Ovary (tissue), 7 donors: ENCODE measurements at regions not wholly inside any gene's neighbourhood (a gene's known extent, or its start where the extent isn't known, plus 50 kb on each side); places are given as distances from the start of the nearest gene placed in this dataset.
A peak's percentile ranks its signal among the peaks of the same experiment; 100 is the strongest.
"Not testable (repeated sequence)": the region's sequence is repeated elsewhere in the genome, so short reads cannot be mapped to it uniquely, and the experiment has no call there.

ENCODE experiments used
- DNase-seq, 5 donors: peaks; one replicate each; pipeline ENCODE4 v3.0.0-alpha.2; 2019 to 2020
- H3K27ac ChIP-seq, 2 donors: fragments of 200-600 bp; one replicate each; pipeline versions ENCODE4 v1.5.1 to v1.8.0; 2019 to 2022
- H3K27me3 ChIP-seq: fragments of 200-600 bp; one replicate; pipeline ENCODE4 v1.8.0; 2022
- H3K36me3 ChIP-seq: fragments of 200-600 bp; sonication (generic); one replicate; pipeline ENCODE4 v1.5.1; 2019
- H3K4me1 ChIP-seq: one replicate; pipeline ENCODE4 v1.8.1; 2013; ENCODE audit warnings: mild to moderate bottlenecking, moderate library complexity; ENCODE audit not compliant: insufficient read depth
- H3K4me3 ChIP-seq: fragments of 200-600 bp; sonication (generic); one replicate; pipeline ENCODE4 v1.5.1; 2017
- H3K9me3 ChIP-seq, 2 donors: fragments of 200-600 bp in 1 of 2; sonication (generic) in 1 of 2; one replicate each; pipeline versions ENCODE4 v1.5.1 to v1.8.1; 2013 to 2019; ENCODE audit warnings: mild to moderate bottlenecking in 1 of 2, moderate library complexity in 1 of 2
- CTCF ChIP-seq, 3 donors: fragments of 450-650 bp in 2 of 3; fragments of 200-600 bp in 1 of 3; IDR thresholded peaks; one replicate each; pipeline versions ENCODE4 v1.5.1 to v1.8.0; 2016 to 2022; ENCODE audit warnings: antibody characterized with exemption in 3 of 3, mild to moderate bottlenecking in 1 of 3
- EP300 ChIP-seq: sonication (generic); formaldehyde crosslinking; IDR thresholded peaks from one replicate; pipeline ENCODE4 v1.6.1; 2017; ENCODE audit warnings: antibody characterized with exemption
- POLR2A ChIP-seq: fragments of 450-650 bp; IDR thresholded peaks from one replicate; pipeline ENCODE4 v1.6.1; 2017; ENCODE audit warnings: antibody characterized with exemption, mild to moderate bottlenecking, moderate library complexity
- WGBS, 3 donors: extraction: QIAGEN DNeasy Blood & Tissue Kit in 1 of 3; methylation state at CpG; one replicate each; pipeline versions ENCODE4 v1.1.5 to v1.1.7; 2013 to 2017; 5-methylcytosine and 5-hydroxymethylcytosine counted together
- intact Hi-C, 4 donors: fragments of 100-400 bp; cut with DNase I; formaldehyde crosslinking; loops; one replicate each; pipeline versions ENCODE4 v1.11.0 to v1.15.1; 2022 to 2023
- donor health status: DM: no; HTN: no; CAD: no; lungs with moderate emphysema.
- donor health status: DM: no; HTN: no; CAD: no.
- donor health status: Bipolar disorder and iron deficiency.
- donor health status: DM: no; HTN: no; CAD: no.
- donor health status: DM: yes; HTN: yes; CAD: no.

- Histone ChIP-seq H3K36me3 (no peaks in the 10 kb centered on the region), H3K4me1 (peaks cover 14% of the 10 kb centered on the region), H3K27me3 (no peaks in the 10 kb centered on the region), H3K4me3 (no peak overlapping the region), H3K9me3 (no peaks in the 10 kb centered on the region), H3K27ac (peak overlapping the region in 1 of 2 donors; percentile 39)
- TF ChIP-seq POLR2A (no peak), CTCF (IDR thresholded peaks at IDR 0.05) (no peak), EP300 (no peak)
- intact Hi-C loops = no loop called here
- DNase-seq = no peak
Observed at GRCh38 chr22:40108396-40108795, 69.3 kb upstream of the TNRC6B start.

- H3K4me1 ChIP-seq = peaks cover 16% of the 10 kb centered on the region
- H3K27me3 ChIP-seq, DNase-seq, H3K9me3 ChIP-seq, H3K36me3 ChIP-seq, H3K4me3 ChIP-seq, H3K27ac ChIP-seq, intact Hi-C loops: not testable (repeated sequence)
- 98 to 99% (median 98%) methylated on average over 5 of the region's 5 CpGs for WGBS, 3 donors
Observed at GRCh38 chr22:40108926-40109325, 68.8 kb upstream of the TNRC6B start.

GRCh38 chr22:40111451-40111850 lies 66.3 kb upstream of the TNRC6B start:
- 82 to 89% (median 86%) methylated on average over 2 of the region's 2 CpGs for WGBS, 3 donors
- no peaks in the 10 kb centered on the region for H3K9me3 ChIP-seq
- peaks cover 28% of the 10 kb centered on the region for H3K4me1 ChIP-seq
- DNase-seq = no peak
- intact Hi-C loops = no loop called here
- H3K4me3 ChIP-seq = no peak overlapping the region
- TF ChIP-seq EP300 = no peak
- no peak for TF ChIP-seq CTCF (IDR thresholded peaks at IDR 0.05)
- no peak for TF ChIP-seq POLR2A
- H3K27me3 ChIP-seq = no peaks in the 10 kb centered on the region
- no peak overlapping the region for H3K27ac ChIP-seq
- no peaks in the 10 kb centered on the region for H3K36me3 ChIP-seq

- no peak overlapping the region for H3K4me3 ChIP-seq
- TF ChIP-seq POLR2A = no peak
- TF ChIP-seq CTCF (IDR thresholded peaks at IDR 0.05) = no peak
- no peak for TF ChIP-seq EP300
- H3K27ac ChIP-seq = no peak overlapping the region
- H3K4me1 ChIP-seq = peaks cover 28% of the 10 kb centered on the region
- no peaks in the 10 kb centered on the region for H3K27me3 ChIP-seq
- no peaks in the 10 kb centered on the region for H3K9me3 ChIP-seq
- DNase-seq = no peak
- intact Hi-C loops = no loop called here
- no peaks in the 10 kb centered on the region for H3K36me3 ChIP-seq
- WGBS, 3 donors = 81 to 91% (median 83%) methylated on average over 3 of the region's 3 CpGs
Observed at GRCh38 chr22:40112595-40112994, 65.1 kb upstream of the TNRC6B start.

- no peaks in the 10 kb centered on the region for H3K36me3 ChIP-seq
- no peaks in the 10 kb centered on the region for H3K27me3 ChIP-seq
- intact Hi-C loops = no loop called here
- no peaks in the 10 kb centered on the region for H3K9me3 ChIP-seq
- DNase-seq = no peak
- TF ChIP-seq EP300 (no peak), CTCF (IDR thresholded peaks at IDR 0.05) (no peak), POLR2A (no peak)
- 57 to 66% (median 64%) methylated on average over 2 of the region's 2 CpGs for WGBS, 3 donors
- H3K4me1 ChIP-seq = peaks cover 23% of the 10 kb centered on the region
- no peak overlapping the region for H3K4me3 ChIP-seq
- no peak overlapping the region for H3K27ac ChIP-seq
Observed at GRCh38 chr22:40113696-40114095, 64.0 kb upstream of the TNRC6B start.
